ENCODE measurements at regions not wholly inside any gene's neighbourhood (a gene's known extent, or its start where the extent isn't known, plus 50 kb on each side); places are given as distances from the start of the nearest gene placed in this dataset.

DNA sequence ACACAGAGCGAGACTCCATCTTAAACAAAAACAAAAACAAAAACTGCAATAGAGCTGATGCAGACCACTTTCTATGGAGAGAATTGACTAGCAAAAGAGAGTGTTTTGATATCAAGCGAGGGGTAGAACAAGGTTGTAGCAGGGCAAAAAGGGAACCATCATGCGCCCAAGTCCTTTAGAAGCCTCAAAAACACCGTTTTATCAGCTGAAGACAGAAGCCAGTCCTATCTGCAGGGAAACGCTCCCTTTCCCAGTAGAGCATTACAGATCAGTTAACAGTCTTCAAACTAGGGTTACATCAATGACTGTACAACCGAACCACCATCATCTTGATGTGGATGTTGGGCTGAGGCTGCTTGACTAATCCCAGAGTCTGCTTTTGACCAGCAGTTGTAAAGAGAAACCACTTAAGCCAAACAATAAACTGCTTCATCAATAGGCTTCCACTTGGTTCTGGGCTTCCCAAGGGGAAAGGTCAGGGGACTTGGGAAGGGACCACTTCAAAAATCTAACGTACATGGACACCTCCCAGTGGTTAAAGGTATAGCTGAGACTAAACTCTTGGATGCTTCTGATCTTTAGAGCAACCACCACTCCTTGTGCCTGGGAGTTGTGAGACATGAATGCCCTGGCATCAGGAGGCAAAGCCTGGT lies 59.6 kb upstream of the SPDEF start:
- TF ChIP-seq CTCF (IDR thresholded peaks at IDR 0.05) (no peak), POLR2A (IDR thresholded peaks at IDR 0.05) (no peak)

Measured in adrenal gland (tissue), 5 donors.